ENCODE measurements at regions not wholly inside any gene's neighbourhood (a gene's known extent, or its start where the extent isn't known, plus 50 kb on each side); places are given as distances from the start of the nearest gene placed in this dataset.
"Not testable (repeated sequence)": the region's sequence is repeated elsewhere in the genome, so short reads cannot be mapped to it uniquely, and the experiment has no call there.

- 75 to 80% (median 78%) methylated on average over 3 of the region's 3 CpGs for WGBS, 5 donors
- DNase-seq: no peak
- H3K9me3 ChIP-seq: peaks cover 0 to 8% (median 0%) of the 10 kb centered on the region in 8 donors
- H3K4me1 ChIP-seq: no peaks in the 10 kb centered on the region
- no peaks in the 10 kb centered on the region for H3K27me3 ChIP-seq (replicated peaks in 1 of 7)
- intact Hi-C loops (cut with DNase I; ENCODE audit: low total_unique reads): no loop called here
- H3K4me3 ChIP-seq: no peak overlapping the region
- TF ChIP-seq POLR2A (IDR thresholded peaks at IDR 0.05): no peak
- no peak for TF ChIP-seq CTCF (IDR thresholded peaks at IDR 0.05 in 8 of 11, conservative IDR thresholded peaks at IDR 0.05 in 3 of 11)
- TF ChIP-seq POLR2AphosphoS5 (IDR thresholded peaks at IDR 0.05): no peak
- no peaks in the 10 kb centered on the region for H3K36me3 ChIP-seq
- no peak overlapping the region for H3K27ac ChIP-seq
Observed at GRCh38 chr12:83461336-83461935, 774.7 kb downstream of the TMTC2 start.

GRCh38 chr12:83451189-83451588 lies 764.5 kb downstream of the TMTC2 start:
- no peak overlapping the region for H3K27ac ChIP-seq
- intact Hi-C loops (cut with DNase I; ENCODE audit: low total_unique reads): no loop called here
- no peak for DNase-seq
- whole genome bisulfite sequencing, 5 donors: 75 to 89% (median 81%) methylated on average over 2 of the region's 2 CpGs
- no peaks in the 10 kb centered on the region for H3K4me1 ChIP-seq
- no peaks in the 10 kb centered on the region for H3K36me3 ChIP-seq
- H3K4me3 ChIP-seq: no peak overlapping the region
- no peaks in the 10 kb centered on the region for H3K27me3 ChIP-seq (replicated peaks in 1 of 7)
- TF ChIP-seq POLR2AphosphoS5 (IDR thresholded peaks at IDR 0.05): no peak
- no peak for TF ChIP-seq CTCF (IDR thresholded peaks at IDR 0.05 in 8 of 11, conservative IDR thresholded peaks at IDR 0.05 in 3 of 11)
- no peak for TF ChIP-seq POLR2A (IDR thresholded peaks at IDR 0.05)
- peaks cover 0 to 6% (median 0%) of the 10 kb centered on the region in 8 donors for H3K9me3 ChIP-seq

- no peak for DNase-seq
- Histone ChIP-seq H3K36me3 (no peaks in the 10 kb centered on the region), H3K4me3 (no peak overlapping the region), H3K27ac (no peak overlapping the region), H3K27me3 (replicated peaks in 1 of 7) (no peaks in the 10 kb centered on the region), H3K9me3 (peaks cover 0 to 30% (median 14%) of the 10 kb centered on the region in 8 donors), H3K4me1 (no peaks in the 10 kb centered on the region)
- TF ChIP-seq POLR2A (IDR thresholded peaks at IDR 0.05): no peak
- intact Hi-C loops (cut with DNase I; ENCODE audit: low total_unique reads): no loop called here
- 28 to 46% (median 37%) methylated on average over 1 of the region's 1 CpG for WGBS, 5 donors
Observed at GRCh38 chr12:83434600-83434999, 747.9 kb downstream of the TMTC2 start.

- H3K9me3 ChIP-seq: peaks cover 0 to 35% (median 18%) of the 10 kb centered on the region in 8 donors
- H3K4me1 ChIP-seq: no peaks in the 10 kb centered on the region
- DNase-seq: no peak
- WGBS, 5 donors: 85 to 92% (median 88%) methylated on average over 3 of the region's 3 CpGs
- no peaks in the 10 kb centered on the region for H3K36me3 ChIP-seq
- intact Hi-C loops (cut with DNase I; ENCODE audit: low total_unique reads): no loop called here
- no peak overlapping the region for H3K4me3 ChIP-seq
- H3K27ac ChIP-seq: no peak overlapping the region
- TF ChIP-seq CTCF (IDR thresholded peaks at IDR 0.05 in 8 of 11, conservative IDR thresholded peaks at IDR 0.05 in 3 of 11) (no peak), POLR2A (IDR thresholded peaks at IDR 0.05) (no peak), POLR2AphosphoS5 (IDR thresholded peaks at IDR 0.05) (no peak)
- no peaks in the 10 kb centered on the region for H3K27me3 ChIP-seq (replicated peaks in 1 of 7)
Observed at GRCh38 chr12:83432176-83432719, 745.5 kb downstream of the TMTC2 start.

- H3K4me3 ChIP-seq; H3K27me3 ChIP-seq (replicated peaks in 1 of 7); DNase-seq; H3K36me3 ChIP-seq; H3K4me1 ChIP-seq; H3K27ac ChIP-seq; intact Hi-C loops (cut with DNase I; ENCODE audit: low total_unique reads): not testable (repeated sequence)
- WGBS, 5 donors: 77 to 88% (median 87%) methylated on average over 2 of the region's 2 CpGs
- peaks cover 0 to 36% (median 26%) of the 10 kb centered on the region in 8 donors for H3K9me3 ChIP-seq
Observed at GRCh38 chr12:83427586-83428136, 741.0 kb downstream of the TMTC2 start.

All from spleen (tissue), 11 donors.